Fibroblast of the conjunctiva (primary cell): ENCODE measurements at regions not wholly inside any gene's neighbourhood (a gene's known extent, or its start where the extent isn't known, plus 50 kb on each side); places are given as distances from the start of the nearest gene placed in this dataset.
A peak's percentile ranks its signal among the peaks of the same experiment; 100 is the strongest.
"Not testable (repeated sequence)": the region's sequence is repeated elsewhere in the genome, so short reads cannot be mapped to it uniquely, and the experiment has no call there.

Experiments used
- DNase-seq: peaks from one replicate; pipeline ENCODE4 v3.0.0-alpha.2; 2010; ENCODE audit warnings: low read depth

DNA sequence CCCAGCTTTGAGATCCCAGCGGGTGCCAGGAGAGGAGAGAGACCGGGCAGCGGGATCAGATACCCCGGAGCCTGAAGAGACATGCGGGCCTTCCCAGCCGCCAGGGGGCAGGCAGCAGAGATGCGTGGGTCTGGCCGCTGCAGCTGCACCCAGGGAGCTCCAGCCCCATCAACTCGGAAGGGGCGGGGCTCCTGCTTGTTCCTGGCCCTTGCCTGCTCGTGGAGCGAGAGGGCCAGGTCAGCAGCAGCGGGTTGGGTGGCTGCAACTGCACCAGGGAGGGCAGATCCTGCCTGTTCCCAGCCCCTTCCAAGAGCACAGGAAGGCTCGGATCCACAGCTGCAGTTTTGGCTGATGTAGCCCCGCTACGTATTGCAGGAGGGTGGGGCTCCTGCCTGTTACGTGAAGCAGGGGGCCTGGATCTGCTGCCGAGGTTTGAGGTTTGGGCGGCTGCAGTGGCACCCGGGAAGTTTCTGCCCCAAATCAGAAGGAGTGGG lies 532.8 kb downstream of the RFPL4B start:
- DNase-seq = no peak

DNA sequence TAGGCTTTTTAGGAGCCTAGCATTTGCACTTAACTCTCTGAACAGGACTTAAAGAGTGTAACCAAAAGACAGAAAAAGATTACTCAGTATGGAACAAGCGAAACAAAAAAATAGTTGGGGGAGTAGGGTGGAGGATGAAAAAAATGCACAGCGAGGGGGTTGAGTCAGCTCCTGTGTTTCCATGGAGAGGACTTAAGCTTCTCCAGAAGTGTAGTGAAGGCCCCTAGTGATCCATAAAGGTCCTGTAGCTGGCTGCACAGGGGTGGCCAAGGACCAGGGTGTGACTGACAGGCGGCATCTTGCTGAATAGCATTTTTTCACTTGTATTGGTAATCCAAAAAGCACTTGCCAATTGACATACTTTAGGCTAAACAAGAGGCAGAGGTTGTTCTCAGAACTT lies 533.9 kb downstream of the RFPL4B start:
- DNase-seq = peak; percentile 24

GRCh38 chr6:112881828-112882780 lies 535.0 kb downstream of the RFPL4B start:
- DNase-seq = peak; percentile 14

DNA sequence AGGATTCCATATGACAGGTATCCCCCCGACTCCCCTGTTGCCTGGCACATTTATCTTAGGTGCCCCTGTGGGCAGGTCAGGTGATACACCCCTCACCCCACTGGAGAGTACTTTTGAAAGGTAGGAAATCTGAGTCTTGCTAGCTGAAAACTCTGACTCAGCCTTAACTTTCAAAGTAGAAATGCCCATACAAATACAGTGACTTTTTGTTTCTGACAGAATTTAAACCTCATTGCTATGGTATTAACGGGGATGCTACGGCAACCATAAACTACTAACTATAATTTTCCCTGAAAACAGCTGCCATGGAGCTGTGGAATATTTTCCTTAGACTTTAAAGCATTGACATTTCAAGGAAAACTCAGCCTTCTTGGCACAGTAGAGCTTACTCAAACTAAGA lies 536.0 kb downstream of the RFPL4B start:
- no peak for DNase-seq

GRCh38 chr6:112886415-112886814 lies 539.3 kb downstream of the RFPL4B start:
- no peak for DNase-seq

- not testable (repeated sequence) for DNase-seq
Observed at GRCh38 chr6:112887424-112887823, 540.3 kb downstream of the RFPL4B start.

GRCh38 chr6:112899541-112899940 lies 552.4 kb downstream of the RFPL4B start:
- no peak for DNase-seq

DNA sequence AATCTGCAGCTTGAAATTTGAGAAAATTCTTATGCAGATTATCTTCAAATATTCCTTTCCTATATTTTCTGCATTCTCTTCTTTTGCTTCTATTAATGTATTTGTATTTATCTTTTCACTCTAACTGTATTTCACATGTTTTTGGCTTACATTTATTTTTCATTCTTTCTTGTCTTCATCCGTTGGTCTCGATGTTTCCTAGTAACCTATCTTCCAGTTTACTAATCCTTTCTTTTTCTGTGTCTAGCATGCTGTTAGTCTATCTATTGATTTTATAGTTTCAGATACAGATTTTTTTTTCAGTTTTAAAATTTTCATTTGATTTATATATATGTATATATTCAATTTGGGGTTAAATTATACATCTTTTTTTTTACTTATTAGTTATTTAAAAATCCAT lies 556.2 kb downstream of the RFPL4B start:
- DNase-seq = no peak

DNA sequence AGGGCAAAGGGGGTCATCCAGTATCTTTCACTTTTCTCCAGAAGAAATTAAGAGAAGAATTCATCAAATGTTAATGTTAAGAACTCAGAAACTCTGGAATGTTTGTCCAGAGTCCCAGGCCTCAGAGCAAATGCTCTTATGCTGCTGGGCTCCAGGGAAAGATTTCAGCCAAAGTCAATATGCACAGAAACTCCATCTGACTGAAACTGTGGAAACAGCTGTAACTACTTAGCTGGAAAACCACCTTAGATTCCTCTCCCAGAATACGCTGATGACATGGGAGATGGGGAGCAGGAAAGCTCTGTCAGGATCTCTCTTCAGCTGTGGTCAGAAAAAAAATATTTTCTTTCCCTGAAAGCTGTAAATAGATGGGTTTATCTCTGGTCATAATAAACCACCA lies 559.6 kb downstream of the RFPL4B start:
- DNase-seq = peak; percentile 84

- no peak for DNase-seq
Observed at GRCh38 chr6:112909781-112910180, 562.7 kb downstream of the RFPL4B start.

GRCh38 chr6:112910256-112910655 lies 563.1 kb downstream of the RFPL4B start:
- no peak for DNase-seq

GRCh38 chr6:112911959-112912358 lies 564.8 kb downstream of the RFPL4B start:
- DNase-seq = no peak

DNA sequence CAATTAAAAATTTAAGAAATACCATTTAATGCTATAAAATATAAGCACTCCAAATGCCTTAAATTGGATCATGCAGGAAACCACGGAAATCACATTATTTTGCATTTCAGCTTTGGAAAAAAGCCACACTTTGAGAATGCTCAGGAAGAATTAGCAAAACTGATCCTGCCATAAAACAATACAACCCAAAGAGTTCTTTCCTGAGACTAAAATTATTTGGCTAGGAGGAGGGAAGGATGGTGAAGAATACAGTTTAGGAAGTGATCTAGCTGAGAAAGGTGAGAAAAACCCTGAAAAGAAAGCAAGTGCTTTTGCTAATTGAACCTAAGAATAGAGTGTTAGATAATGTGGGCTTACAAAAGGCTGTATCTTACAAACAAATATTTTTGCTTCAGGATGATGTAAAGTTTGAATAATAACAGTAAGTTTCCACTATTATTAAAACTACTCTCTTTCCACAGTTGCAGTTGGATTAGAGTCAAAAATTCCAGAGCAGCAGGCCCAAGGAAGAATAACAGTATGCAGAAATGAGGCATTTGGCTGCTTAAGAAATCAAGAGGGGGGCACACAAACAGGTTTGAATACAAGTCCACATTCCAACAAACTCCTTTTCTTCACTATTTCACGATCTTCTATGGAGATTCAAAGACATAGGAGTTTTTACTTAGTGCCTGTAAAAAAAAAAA lies 565.4 kb downstream of the RFPL4B start:
- peak; percentile 47 for DNase-seq

- not testable (repeated sequence) for DNase-seq
Observed at GRCh38 chr6:112919744-112920143, 572.6 kb downstream of the RFPL4B start.

- no peak for DNase-seq
Observed at GRCh38 chr6:112920994-112921393, 573.9 kb downstream of the RFPL4B start.

DNA sequence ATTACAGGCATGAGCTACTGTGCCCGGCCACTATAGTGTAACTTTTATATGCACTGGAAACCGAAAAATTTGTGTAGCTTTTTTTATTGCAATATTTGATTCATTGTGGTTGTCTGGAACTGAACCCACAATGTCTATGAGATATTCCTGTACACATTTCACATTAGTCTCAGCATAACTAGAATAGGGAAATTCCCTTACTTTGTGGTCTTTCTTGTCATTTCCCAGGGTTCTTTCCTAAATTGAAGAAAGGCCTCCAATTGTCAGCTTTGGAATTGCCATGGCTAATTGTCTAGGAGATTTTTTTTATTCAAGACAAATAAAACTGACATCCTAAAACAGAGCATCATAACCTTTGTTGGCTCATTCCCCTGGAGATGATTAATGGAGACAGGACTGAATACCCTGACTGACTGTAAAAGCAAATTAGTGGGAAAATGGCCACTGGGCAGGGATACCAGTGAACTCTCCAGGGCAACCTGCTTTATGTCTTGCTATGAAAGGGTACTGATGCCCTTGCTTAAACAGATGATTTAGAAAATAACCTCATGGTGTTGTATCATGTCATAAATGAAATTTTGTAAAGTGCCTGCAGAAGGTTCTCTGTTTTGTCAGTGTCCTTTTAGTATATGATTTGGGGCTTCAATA lies 576.9 kb downstream of the RFPL4B start:
- DNase-seq = no peak

DNA sequence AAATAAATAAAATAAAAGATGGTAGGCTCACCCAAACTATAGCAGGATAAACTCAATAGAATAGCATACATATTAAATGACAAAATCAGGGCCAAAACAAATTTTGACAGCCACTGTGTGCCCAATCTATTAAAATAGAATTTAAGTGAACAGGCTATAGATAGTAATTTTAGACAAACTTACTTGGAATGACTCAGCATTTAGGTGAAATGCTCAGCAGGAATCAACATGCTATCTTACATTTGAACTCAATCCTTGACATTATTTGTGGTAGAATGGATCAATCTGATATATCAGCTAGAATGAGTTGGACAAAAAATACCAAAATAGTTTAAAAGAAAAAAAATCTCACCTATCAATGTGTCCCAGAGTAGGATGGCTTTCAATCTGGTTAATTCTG lies 578.6 kb downstream of the RFPL4B start:
- no peak for DNase-seq

DNA sequence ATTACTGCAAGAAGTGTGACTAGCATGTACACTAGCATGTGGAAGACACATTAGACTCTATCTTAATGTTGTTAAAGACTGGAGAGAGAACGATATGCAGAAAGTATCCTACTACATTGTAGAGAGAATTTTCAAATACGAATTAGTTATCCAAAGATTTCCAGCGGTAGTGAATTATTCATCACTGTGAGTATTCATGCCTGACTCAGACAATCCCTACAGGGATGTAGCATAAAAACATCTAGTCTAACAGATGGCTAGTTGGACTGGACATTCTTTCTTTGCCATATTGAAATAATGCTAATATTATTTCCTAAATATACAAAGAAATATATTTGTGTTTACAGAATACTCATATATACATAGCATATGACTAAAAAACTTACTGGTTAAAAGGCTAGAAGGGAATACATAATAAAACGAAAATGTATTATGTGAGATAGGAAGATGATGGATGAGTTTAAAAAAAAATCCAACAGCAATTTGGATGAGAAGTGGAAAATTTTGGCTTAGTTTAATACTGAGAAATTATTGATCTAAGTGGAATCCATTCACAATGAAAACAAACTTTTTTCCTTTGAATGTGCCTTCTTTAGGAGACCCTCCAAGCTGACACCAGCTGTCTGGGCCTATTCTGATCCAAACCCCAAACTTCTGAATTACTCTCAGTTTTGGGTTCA lies 580.7 kb downstream of the RFPL4B start:
- no peak for DNase-seq

DNA sequence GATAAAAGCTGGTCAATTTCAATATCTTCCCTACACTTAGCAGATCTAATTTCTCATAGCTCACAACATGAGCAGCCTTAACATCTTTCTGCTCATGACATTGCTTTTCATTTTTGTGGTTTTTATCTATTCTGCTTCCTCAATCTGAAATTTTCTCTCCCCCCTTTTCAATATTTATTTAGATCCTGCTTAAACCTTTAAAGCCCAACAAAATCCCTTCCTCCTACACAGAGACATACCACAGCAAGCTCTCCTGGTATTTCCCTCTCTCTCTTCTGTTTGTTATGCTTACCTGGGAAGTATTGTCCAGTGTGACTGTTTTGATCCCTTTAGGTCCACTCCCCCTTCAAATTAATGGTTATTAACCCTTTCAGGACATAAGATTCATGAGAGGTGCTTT lies 582.5 kb downstream of the RFPL4B start:
- no peak for DNase-seq

DNA sequence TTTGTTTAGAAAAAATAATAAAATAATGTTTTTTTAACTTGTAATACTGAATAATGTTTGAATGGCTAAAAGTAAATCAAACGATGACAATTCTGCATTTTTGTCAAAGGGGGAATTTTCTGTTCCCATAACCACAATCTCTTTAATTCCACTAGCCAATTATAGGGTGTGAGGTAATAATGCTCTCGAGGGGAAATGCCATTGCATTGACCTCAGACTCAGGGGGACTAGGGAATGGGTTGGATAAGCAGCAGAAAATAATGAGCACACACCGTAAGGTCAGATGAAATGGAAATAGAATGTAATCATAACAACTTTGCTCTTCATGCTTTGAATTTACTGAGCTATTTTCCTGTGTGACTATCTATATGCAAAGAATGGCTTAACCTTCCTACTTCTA lies 584.7 kb downstream of the RFPL4B start:
- no peak for DNase-seq

DNA sequence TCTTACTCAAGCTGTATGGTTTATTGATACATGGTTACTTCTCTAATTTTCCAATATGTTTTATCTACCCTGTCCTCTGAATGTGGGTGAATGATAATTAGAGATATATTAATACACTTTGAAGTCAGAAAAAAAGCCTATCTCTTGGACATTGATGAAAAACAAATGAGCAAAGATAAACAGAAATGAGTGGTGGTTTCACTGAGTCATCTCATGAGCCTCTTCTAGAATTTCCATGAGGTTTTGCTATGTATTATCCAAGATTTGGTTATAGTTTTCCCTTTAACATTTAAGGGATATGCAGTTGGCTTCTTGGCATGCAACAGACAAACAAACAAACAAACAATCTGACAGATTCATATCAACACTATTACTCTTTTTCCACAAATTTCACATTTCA lies 586.8 kb downstream of the RFPL4B start:
- DNase-seq = no peak
